ENCODE measurements at regions not wholly inside any gene's neighbourhood (a gene's known extent, or its start where the extent isn't known, plus 50 kb on each side); places are given as distances from the start of the nearest gene placed in this dataset.
A peak's percentile ranks its signal among the peaks of the same experiment; 100 is the strongest.

DNA sequence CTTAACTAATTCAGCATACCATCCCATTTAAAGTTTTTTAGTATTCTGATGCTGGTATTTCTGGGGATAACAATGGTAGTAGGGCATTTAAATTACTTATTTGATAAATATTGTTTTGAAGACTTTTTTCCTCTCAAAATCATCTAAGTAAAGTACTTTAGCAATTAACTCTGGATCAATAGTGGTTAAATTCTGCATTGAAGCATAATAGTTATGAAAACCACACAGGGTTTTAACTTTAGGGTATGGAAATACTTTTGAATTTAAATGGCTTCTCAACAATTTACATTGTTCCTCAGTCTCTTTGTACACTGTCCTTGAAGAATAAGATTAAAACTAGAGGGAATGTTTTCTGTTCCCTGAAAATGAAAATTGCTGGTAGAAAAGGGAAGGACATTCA lies 202.6 kb upstream of the STEAP4 start:
- Histone ChIP-seq H3K4me3 (no peak overlapping the region), H3K27me3 (no peaks in the 10 kb centered on the region), H3K27ac (no peak overlapping the region), H3K9me3 (ENCODE audit: low read depth) (no peaks in the 10 kb centered on the region), H3K36me3 (no peaks in the 10 kb centered on the region), H3K4me1 (ENCODE audit: low read depth) (no peaks in the 10 kb centered on the region)
- TF ChIP-seq CTCF (IDR thresholded peaks at IDR 0.05; ENCODE audit: low read depth, low read length), result no peak
- no peak for DNase-seq (ENCODE audit: low read depth in 1 of 2, low spot score in 1 of 2)

- Histone ChIP-seq H3K4me3 (no peak overlapping the region), H3K4me1 (ENCODE audit: low read depth) (no peaks in the 10 kb centered on the region), H3K9me3 (ENCODE audit: low read depth) (no peaks in the 10 kb centered on the region), H3K36me3 (no peaks in the 10 kb centered on the region), H3K27ac (no peak overlapping the region), H3K27me3 (no peaks in the 10 kb centered on the region)
- DNase-seq (ENCODE audit: low read depth in 1 of 2, low spot score in 1 of 2), result peak in 1 of 2 donors; percentile 72
- TF ChIP-seq CTCF (IDR thresholded peaks at IDR 0.05; ENCODE audit: low read depth, low read length), result no peak
These were observed 193.4 kb upstream of the STEAP4 start for GRCh38 chr7:88500131-88500530.

DNA sequence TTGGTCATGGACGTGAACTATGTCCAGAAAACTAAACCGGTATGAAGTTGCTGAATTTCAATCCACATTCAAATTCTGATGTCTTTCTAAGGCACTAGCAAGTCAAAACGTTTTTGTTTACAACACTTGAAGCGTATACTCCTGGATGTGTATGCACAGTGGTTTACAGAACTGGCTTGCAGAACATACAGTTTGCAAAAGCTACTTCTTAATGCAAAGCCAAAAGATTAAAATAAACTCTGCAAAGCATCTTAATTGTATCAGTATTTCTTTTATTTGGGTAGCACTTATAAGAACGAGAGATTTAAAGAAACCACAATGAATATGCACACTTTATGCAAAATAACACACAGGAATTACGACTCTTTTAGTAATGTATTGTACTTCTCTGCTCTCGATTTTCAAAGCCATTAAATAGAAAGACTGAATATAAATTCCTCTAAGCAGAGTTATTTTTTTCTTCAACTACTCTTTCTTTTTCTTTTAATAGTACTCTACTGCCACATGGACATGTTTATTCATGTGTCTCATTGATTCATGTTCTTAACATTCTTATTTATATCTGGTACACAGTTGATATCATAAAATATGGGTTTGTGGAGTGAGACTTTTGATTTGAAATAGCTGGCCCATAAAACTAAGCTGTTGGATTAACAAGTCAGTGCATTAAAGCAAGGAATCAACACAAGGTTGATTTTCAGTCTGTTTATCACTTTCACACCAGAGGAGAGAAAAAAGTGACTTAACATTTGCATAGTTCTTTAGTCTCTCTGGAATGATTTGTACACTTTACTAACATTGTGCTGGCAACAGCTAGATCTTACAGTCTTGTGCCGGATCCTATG lies 189.4 kb upstream of the STEAP4 start:
- Histone ChIP-seq H3K4me3 (no peak overlapping the region), H3K4me1 (ENCODE audit: low read depth) (no peaks in the 10 kb centered on the region), H3K9me3 (ENCODE audit: low read depth) (no peaks in the 10 kb centered on the region), H3K27me3 (no peaks in the 10 kb centered on the region), H3K27ac (no peak overlapping the region), H3K36me3 (no peaks in the 10 kb centered on the region)
- no peak for DNase-seq (ENCODE audit: low read depth in 1 of 2, low spot score in 1 of 2)
- no peak for TF ChIP-seq CTCF (IDR thresholded peaks at IDR 0.05; ENCODE audit: low read depth, low read length)

DNA sequence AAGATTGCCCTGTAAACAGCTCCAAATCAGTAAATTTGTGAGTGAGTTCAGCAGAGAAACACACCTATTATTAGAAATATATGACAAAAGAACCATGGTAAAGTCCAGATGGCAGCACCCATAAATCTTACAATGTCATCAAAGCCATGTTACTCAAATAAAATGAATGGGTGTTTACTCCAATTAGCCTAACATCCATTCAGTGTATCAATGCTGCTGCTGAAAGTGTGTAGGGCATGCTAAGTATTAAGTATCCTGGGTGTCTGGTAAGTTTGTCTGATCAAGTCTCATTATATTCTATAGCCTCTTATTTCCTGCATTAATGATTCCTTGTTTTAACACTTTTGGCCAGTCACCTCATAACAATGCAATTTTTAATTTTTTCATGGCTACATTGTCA lies 185.5 kb upstream of the STEAP4 start:
- Histone ChIP-seq H3K9me3 (ENCODE audit: low read depth) (no peaks in the 10 kb centered on the region), H3K27me3 (no peaks in the 10 kb centered on the region)
- no peak for TF ChIP-seq CTCF (IDR thresholded peaks at IDR 0.05; ENCODE audit: low read depth, low read length)

GRCh38 chr7:88490874-88491273 lies 184.2 kb upstream of the STEAP4 start:
- no peak for DNase-seq (ENCODE audit: low read depth in 1 of 2, low spot score in 1 of 2)
- TF ChIP-seq CTCF (IDR thresholded peaks at IDR 0.05; ENCODE audit: low read depth, low read length), result no peak

More for the DNA sequence above, 185.5 kb upstream of the STEAP4 start:
- H3K4me3 ChIP-seq, result no peak overlapping the region
- no peak overlapping the region for H3K27ac ChIP-seq
- H3K4me1 ChIP-seq (ENCODE audit: low read depth), result no peaks in the 10 kb centered on the region
- no peaks in the 10 kb centered on the region for H3K36me3 ChIP-seq
- no peak for DNase-seq (ENCODE audit: low read depth in 1 of 2, low spot score in 1 of 2)

More at GRCh38 chr7:88490874-88491273, 184.2 kb upstream of the STEAP4 start:
- Histone ChIP-seq H3K27ac (no peak overlapping the region), H3K9me3 (ENCODE audit: low read depth) (no peaks in the 10 kb centered on the region), H3K4me1 (ENCODE audit: low read depth) (no peaks in the 10 kb centered on the region), H3K36me3 (no peaks in the 10 kb centered on the region), H3K4me3 (no peak overlapping the region), H3K27me3 (no peaks in the 10 kb centered on the region)
